Hepatocyte (in vitro differentiated cells): ENCODE measurements at regions not wholly inside any gene's neighbourhood (a gene's known extent, or its start where the extent isn't known, plus 50 kb on each side); places are given as distances from the start of the nearest gene placed in this dataset.
A peak's percentile ranks its signal among the peaks of the same experiment; 100 is the strongest.

Experiments
- DNase-seq: peaks from one replicate; pipeline ENCODE4 v3.0.0-alpha.2; 2016; ENCODE audit warnings: low spot score
- H2AFZ ChIP-seq: fragments of 200-600 bp; sonication (generic); 2 replicates; pipeline ENCODE4 v1.6.0; 2016; ENCODE audit warnings: antibody characterized with exemption, mild to moderate bottlenecking
- H3K27ac ChIP-seq: fragments of 200-600 bp; sonication (generic); 2 replicates; pipeline ENCODE4 v1.5.1; 2016; ENCODE audit warnings: mild to moderate bottlenecking
- H3K27me3 ChIP-seq: fragments of 200-600 bp; sonication (generic); 2 replicates; pipeline ENCODE4 v1.6.1; 2016
- H3K36me3 ChIP-seq: fragments of 200-600 bp; sonication (generic); replicated peaks from 2 replicates; pipeline ENCODE4 v1.5.1; 2016; ENCODE audit warnings: low read depth; ENCODE audit not compliant: insufficient read depth
- H3K4me1 ChIP-seq: fragments of 200-600 bp; sonication (generic); 2 replicates; pipeline ENCODE4 v1.5.1; 2016; ENCODE audit warnings: mild to moderate bottlenecking, moderate library complexity; ENCODE audit not compliant: insufficient read depth
- H3K4me2 ChIP-seq: fragments of 200-600 bp; sonication (generic); 2 replicates; pipeline ENCODE4 v1.6.0; 2016
- H3K4me3 ChIP-seq: fragments of 200-600 bp; sonication (generic); 2 replicates; pipeline ENCODE4 v1.5.1; 2016; ENCODE audit warnings: mild to moderate bottlenecking
- H3K79me2 ChIP-seq: fragments of 200-600 bp; sonication (generic); 2 replicates; pipeline ENCODE4 v1.6.0; 2017; ENCODE audit warnings: mild to moderate bottlenecking
- H3K9me2 ChIP-seq: fragments of 200-600 bp; sonication (generic); replicated peaks from 2 replicates; pipeline ENCODE4 v1.6.0; 2017; ENCODE audit warnings: mild to moderate bottlenecking; ENCODE audit not compliant: insufficient read depth
- H3K9me3 ChIP-seq: fragments of 200-600 bp; sonication (generic); 2 replicates; pipeline ENCODE4 v1.5.1; 2016; ENCODE audit warnings: low read depth, mild to moderate bottlenecking
- H4K20me1 ChIP-seq: fragments of 200-600 bp; sonication (generic); 2 replicates; pipeline ENCODE4 v1.6.0; 2016; ENCODE audit warnings: mild to moderate bottlenecking; ENCODE audit not compliant: insufficient read depth, poor library complexity, severe bottlenecking
- EZH2 ChIP-seq: fragments of 200-600 bp; sonication (generic); IDR thresholded peaks from 2 replicates; pipeline ENCODE4 v1.6.1; 2016; ENCODE audit warnings: antibody characterized with exemption, mild to moderate bottlenecking, borderline replicate concordance
- EZH2phosphoT487 ChIP-seq: fragments of 200-600 bp; sonication (generic); IDR thresholded peaks from one replicate; pipeline ENCODE4 v1.6.1; 2018; ENCODE audit warnings: antibody characterized with exemption, mild to moderate bottlenecking, low read depth, moderate library complexity; ENCODE audit not compliant: unreplicated experiment, severe bottlenecking
- WGBS: methylation state at CpG from one replicate; pipeline ENCODE4 v1.1.6; 2016; ENCODE audit warnings: low lambda C conversion rate; ENCODE audit errors: missing lambda C conversion rate; 5-methylcytosine and 5-hydroxymethylcytosine counted together
- TF ChIP-seq, protein P1 (sequence below): fragments of 200-600 bp; sonication (generic); IDR thresholded peaks from 2 replicates; pipeline ENCODE4 v1.5.1; 2016; ENCODE audit warnings: antibody characterized with exemption, mild to moderate bottlenecking; ENCODE audit not compliant: poor library complexity

DNA sequence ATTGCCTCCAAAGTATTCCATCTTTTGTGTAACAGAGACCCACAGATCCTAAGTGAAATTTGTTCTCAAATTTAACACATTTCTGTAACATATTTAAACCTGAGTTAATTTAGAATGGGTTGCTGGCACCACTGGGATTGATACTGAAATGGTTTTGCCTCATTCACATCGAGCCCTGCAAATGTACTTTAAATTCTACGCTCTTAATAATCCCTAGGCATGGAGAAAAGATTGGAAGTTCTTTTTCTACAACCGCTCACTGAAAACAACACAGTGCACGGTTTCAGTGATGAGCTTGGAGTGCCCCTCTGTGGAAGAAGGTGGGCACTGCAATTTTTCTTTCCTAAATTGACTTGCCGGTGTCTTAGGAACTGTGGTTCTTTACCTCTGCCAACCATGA, 109.9 kb upstream of the ATP11B start:
- Histone ChIP-seq H3K4me1 (peaks cover 9% of the 10 kb centered on the region), H3K79me2 (no peaks in the 10 kb centered on the region), H3K4me3 (peak overlapping the region; percentile 92), H3K36me3 (no peaks in the 10 kb centered on the region), H2AFZ (peak overlapping the region; percentile 99), H3K9me2 (no peaks in the 10 kb centered on the region), H3K27me3 (no peaks in the 10 kb centered on the region), H3K27ac (peak overlapping the region; percentile 1), H4K20me1 (no peaks in the 10 kb centered on the region), H3K4me2 (peak overlapping the region; percentile 99), H3K9me3 (no peaks in the 10 kb centered on the region)
- WGBS = 3% methylated on average over 5 of the region's 5 CpGs
- DNase-seq = peak; percentile 84
- TF ChIP-seq, protein P1, sequence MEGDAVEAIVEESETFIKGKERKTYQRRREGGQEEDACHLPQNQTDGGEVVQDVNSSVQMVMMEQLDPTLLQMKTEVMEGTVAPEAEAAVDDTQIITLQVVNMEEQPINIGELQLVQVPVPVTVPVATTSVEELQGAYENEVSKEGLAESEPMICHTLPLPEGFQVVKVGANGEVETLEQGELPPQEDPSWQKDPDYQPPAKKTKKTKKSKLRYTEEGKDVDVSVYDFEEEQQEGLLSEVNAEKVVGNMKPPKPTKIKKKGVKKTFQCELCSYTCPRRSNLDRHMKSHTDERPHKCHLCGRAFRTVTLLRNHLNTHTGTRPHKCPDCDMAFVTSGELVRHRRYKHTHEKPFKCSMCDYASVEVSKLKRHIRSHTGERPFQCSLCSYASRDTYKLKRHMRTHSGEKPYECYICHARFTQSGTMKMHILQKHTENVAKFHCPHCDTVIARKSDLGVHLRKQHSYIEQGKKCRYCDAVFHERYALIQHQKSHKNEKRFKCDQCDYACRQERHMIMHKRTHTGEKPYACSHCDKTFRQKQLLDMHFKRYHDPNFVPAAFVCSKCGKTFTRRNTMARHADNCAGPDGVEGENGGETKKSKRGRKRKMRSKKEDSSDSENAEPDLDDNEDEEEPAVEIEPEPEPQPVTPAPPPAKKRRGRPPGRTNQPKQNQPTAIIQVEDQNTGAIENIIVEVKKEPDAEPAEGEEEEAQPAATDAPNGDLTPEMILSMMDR = peak; percentile 95
- TF ChIP-seq EZH2phosphoT487 = no peak
- TF ChIP-seq EZH2 = no peak

DNA sequence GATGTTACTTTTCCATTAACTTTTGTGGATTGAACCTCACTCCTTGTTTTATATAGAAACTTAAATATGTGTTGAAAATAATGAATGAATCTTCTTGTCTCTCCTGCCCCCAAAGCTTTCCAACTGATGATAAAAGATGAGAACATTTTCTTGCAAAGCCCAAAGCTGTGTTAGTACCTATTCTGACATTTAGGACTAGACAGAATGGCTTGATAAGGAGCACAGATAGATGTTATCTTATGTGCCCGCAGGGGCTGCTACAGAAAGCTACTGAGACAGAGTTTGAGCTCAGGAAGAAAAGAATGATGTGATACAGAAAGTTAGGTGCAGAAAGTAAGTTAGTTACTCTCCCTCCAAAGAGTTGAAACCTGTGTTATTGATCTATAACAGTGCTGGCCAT, 109.4 kb upstream of the ATP11B start:
- no peaks in the 10 kb centered on the region for H3K27me3 ChIP-seq
- no peaks in the 10 kb centered on the region for H4K20me1 ChIP-seq
- no peaks in the 10 kb centered on the region for H3K9me2 ChIP-seq
- no peak overlapping the region for H3K4me3 ChIP-seq
- no peaks in the 10 kb centered on the region for H3K9me3 ChIP-seq
- peaks cover 9% of the 10 kb centered on the region for H3K4me1 ChIP-seq
- H3K79me2 ChIP-seq = no peaks in the 10 kb centered on the region
- TF ChIP-seq EZH2phosphoT487 (no peak), EZH2 (no peak)
- TF ChIP-seq, protein P1 = no peak
- 3% methylated on average over 1 of the region's 1 CpG for WGBS
- no peak overlapping the region for H2AFZ ChIP-seq
- no peak overlapping the region for H3K4me2 ChIP-seq
- DNase-seq = no peak
- no peak overlapping the region for H3K27ac ChIP-seq
- no peaks in the 10 kb centered on the region for H3K36me3 ChIP-seq

DNA sequence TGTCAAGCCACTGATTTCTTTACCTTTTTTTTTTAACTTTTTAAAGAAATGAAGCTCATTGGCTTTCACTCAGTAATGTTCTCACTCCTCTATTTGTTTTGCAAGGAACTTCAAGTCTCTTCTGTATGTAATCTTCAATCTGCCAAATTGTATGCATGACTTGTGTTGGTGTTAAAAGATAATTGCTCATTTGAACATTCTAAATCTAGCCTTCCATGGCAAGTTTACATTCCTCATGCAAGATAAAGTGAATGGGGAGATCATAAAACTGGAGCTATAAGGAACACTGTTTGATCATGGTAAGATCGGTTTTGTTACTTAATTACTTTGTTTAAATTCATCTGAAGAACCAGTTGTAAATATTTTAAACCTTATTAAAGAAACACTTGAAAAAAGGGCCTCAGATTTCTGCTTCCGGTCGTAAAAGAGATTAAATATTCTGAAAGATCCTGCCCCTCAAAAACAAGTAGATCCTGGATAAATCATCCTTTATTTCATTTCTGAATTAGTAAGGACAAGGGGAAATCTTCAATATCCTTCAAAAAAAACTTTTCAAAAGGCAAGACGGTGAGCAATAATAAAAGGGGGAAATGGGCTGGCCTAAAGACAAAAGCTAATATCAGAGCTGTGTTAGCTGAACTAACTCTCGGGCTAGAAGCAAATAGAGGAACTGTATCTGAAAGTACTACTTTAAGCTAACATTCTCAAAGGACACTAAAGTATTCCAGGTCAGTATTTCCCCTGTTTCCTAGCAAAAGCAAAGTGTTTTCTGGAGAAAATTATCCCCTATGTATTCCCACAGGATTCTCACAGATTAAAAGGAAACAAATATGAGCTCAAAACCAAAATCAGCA, 107.0 kb upstream of the ATP11B start:
- Histone ChIP-seq H3K9me3 (no peaks in the 10 kb centered on the region), H4K20me1 (no peaks in the 10 kb centered on the region), H3K9me2 (no peaks in the 10 kb centered on the region), H2AFZ (no peak overlapping the region), H3K27ac (no peak overlapping the region), H3K27me3 (no peaks in the 10 kb centered on the region), H3K36me3 (no peaks in the 10 kb centered on the region), H3K4me3 (no peak overlapping the region), H3K4me1 (peaks cover 9% of the 10 kb centered on the region), H3K79me2 (no peaks in the 10 kb centered on the region), H3K4me2 (peak overlapping the region; percentile 12)
- no peak for DNase-seq
- TF ChIP-seq EZH2 = no peak
- TF ChIP-seq, protein P1 = no peak
- no peak for TF ChIP-seq EZH2phosphoT487
- WGBS = 37% methylated on average over 5 of the region's 5 CpGs
